NCI-H524 (cell line): ENCODE measurements at regions not wholly inside any gene's neighbourhood (a gene's known extent, or its start where the extent isn't known, plus 50 kb on each side); places are given as distances from the start of the nearest gene placed in this dataset.

Experiments used
- DNase-seq, 2 experiments: peaks; one replicate each; lab custom pipeline; 2025; lab: John Stamatoyannopoulos, UW

DNA sequence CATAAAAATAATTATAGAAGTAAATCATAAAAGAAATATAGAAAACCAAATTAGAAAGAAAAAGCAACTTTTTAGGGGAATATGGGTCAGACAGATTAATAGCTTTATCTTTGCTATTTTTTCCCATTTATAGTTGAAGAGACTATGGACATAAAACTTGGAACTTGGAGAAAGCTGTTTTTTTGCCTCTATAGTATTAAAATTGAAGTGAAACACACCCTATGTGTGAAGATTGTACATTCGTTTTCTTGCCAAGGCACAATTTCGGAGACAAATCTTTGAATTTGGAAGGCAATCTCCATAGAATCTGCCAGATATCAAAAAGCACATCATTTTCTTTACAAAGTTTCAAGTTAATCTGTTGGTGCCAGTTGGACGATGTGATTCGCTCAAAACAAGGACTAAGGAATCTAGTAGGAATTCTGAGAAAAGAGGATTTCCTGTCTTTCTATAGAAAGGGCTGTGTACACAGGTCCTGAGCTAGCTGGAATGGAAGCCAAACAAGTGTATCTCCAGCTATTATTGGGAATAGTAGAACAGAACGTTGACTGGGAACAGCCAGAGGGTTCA, 156.3 kb downstream of the SLC7A11 start:
- no peak for DNase-seq

DNA sequence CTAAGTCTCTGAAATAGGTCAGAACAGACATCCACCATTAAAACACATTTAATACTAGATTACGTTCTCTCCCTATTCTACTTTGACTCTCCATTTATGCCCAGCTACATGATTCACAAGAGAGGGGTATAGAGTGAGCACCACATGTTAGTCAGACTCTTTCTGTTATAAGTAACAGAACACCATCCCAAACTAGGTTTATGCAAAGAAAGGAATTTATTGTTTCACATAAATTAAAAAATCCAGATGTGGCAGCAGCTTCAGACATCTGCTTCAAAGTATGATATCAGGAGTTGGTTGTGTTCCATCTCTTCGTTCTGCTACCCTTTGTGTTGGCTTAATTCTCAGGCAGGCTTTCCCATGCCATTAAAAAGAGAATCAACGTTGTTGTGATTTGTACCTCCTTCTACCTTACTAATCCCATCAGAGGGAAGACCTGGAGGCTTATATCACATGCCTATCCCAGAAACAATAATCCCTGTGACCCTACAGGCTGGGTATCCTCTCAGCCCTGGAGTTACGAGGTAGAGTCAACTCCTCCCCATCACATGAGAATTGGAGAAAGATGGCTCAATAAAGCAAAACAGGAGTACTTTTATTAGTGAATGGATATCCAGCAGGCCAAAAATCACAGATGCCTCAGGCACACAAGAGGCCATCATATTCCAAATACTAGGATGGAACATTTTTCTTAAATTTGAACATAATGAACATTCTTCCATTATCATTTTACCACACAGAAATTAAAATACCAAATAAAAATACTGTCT, 163.2 kb downstream of the SLC7A11 start:
- DNase-seq = no peak

DNA sequence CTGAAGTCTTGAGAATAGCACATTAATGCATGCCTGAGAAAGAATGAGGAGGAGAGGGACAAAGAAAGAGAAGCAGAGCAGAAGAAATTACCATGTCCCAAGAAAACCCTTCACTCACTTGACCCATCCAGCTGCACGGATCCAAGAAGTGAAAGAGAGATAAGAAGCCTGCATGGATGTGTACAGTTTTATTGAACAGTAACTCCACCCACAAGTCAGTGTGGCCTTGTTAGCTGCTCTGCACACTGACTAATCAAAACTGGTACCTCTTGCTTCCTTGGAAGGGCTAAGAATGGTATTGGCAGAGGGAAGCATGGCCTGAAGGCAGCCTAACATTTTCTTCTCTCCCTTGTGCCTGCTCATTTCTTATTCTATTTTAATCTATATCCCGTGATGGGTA, 163.9 kb downstream of the SLC7A11 start:
- DNase-seq = no peak

DNA sequence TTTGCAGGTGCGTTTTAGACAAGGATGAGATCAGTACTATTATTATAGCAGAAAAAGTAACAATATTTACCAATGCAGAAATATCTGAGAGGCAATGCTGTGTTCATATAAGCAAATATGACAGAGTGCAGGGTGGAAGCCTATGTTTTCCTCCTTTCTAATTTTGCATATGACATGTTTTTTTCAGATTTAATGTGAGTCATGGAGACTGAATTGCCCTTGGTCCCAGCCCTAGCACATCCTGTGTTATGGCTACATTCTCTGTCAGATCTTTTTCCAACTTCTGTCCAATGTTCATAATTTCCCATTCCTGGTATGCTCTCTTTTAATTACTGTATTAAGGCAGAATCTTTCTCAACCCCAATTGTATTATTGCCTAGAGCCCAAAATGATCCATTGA, 165.6 kb downstream of the SLC7A11 start:
- no peak for DNase-seq

DNA sequence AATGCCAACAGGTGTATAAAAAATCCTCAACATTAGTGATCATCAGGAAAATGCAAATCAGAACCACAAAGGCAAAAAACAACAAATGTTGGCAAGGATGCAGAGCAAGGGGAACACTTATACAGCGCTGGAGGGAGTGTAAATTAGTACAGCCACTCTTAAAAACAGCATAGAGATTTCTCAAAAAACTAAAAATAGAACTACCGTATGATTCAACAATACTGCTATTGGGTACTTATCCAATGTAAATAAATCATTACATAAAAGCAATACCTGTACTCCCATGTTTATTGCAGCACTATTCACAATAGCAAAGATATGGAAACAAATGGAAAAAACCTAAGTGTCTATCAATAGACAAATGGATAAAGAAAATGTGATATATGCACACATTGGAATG, 171.3 kb downstream of the SLC7A11 start:
- DNase-seq = no peak

DNA sequence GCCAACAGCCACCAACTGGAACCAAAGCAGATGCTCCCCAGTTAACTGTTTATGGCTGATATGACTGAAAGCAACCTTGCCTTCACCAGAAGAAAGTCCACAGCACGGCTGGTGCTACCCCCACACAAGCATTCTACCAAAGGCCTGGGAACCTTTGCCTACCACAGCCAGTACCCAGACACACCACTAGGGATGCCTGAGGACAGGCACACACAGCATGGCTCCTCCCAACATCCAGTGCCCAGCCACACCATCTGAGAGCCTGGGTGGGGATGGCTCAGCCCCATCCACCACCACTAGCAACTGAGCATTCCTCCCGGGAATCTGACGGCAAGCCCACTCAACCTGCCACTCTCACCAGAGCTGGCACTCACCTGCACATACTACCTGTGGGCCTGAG, 178.6 kb downstream of the SLC7A11 start:
- DNase-seq = no peak

DNA sequence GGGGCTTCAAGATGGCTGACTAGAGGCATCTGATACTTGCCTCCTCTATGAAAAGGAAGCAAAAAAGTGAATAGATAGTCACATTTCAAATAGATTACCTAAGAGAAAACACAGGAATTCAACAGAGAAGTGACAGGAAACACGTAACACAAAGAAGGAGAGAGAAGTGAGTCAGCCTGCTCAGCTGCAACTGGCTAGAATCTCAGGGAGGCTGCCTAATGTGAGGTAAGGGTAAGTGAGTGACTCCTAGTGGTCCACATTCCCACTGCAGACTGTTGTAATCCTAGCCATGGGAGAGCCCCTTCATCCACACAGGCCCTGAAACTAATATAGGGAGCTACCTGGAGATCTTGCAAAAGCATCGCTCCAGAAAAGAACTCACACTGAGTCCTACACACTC, 179.2 kb downstream of the SLC7A11 start:
- no peak for DNase-seq

DNA sequence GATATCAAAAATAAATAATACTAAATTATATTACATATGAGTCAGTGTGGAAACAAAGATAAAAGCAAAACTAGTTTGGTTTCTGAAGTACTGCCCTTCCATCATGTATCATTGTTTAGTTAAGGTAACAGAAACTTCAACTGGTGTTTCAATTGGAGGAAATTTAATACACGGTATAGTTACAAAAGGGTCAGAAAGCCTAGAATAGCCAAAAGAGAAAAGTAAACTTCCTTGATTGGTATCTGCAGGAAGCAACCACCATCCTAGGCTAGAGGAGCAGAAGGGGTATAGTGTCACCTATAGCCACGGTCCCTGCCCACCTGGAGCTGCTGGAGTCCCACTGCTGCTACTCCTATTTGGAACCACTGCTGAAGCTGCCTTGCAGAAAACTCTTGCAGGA, 185.6 kb downstream of the SLC7A11 start:
- no peak for DNase-seq

DNA sequence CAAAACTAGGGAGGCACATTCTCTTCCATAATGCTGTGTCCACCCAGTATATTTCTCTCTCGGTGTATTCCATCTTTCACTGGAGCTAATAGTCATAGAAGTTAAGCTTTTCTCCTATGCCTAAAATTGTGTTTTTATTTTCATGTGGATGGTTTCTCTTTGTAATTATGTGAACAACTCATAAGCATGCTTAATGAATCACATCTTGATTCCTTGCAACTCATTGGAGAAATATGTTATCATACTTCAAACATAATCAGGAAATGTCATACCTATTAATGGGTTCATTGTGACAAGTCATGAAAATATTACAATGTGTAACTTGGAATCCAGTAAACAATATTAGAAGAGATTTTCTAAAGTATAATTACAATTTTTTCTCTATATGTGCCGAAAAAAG, 186.3 kb downstream of the SLC7A11 start:
- no peak for DNase-seq

DNA sequence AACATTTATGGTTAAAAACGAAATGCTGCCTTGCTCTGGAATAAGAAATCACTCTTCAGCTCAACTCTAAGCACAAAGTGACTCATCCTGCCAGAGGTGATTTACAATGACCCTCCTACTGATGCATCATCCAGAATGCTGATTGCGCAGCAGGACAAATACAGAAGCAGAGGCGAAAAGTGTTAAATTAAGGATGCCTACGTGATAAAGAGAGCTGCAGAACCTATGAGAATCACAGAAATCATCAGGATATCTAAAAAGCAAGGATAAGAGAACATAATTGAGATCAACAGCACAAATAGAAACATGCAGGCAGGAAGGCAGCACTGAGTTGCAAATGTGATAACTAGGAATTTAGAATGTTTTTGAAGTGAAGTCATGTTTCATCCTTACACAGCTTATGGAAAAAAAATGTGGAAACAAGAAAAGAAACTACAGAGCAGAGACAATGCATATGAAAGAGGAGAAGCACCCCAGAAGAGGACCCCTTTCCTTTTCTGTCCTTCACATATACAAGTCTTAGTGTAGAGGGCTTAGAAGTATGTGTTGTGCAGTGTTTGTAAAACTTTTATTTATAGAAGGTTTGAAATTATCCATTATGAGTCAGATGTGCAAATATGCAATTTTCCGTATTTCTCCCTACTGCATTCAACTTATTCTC, 188.4 kb downstream of the SLC7A11 start:
- no peak for DNase-seq

DNA sequence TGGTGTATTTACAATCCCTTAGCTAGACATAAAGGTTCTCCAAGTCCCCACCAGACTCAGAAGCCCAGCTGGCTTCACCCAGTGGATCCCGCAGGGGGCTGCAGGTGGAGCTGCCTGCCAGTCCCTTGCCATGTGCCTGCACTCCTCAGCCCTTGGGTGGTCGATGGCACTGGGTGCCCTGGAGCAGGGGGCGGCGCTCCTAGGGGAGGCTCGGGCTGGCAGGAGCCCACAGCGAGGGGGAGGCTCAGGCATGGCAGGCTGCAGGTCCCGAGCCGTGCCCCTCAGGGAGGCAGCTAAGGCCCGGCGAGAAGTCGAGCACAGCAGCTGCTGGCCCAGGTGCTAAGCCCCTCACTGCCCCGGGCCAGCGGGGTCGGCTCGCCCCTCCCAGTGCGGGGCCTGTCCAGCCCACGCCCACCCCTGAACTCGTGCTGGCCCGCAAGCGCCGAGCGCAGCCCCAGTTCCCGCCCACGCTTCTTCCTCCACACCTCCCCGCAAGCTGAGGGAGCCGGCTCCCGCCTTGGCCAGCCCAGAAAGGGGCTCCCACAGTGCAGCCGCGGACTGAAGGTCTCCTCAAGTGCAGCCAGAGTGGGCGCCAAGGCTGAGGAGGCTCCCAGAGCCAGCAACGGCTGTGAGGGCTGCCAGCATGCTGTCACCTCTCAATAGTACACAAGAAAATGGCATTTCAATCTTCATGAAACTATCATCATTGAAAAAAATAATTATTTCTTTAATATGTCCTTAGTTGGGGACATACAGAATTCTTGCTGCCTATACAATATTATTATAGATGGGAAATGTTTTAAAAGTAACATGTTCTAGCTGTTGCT, 189.1 kb downstream of the SLC7A11 start:
- DNase-seq = no peak

DNA sequence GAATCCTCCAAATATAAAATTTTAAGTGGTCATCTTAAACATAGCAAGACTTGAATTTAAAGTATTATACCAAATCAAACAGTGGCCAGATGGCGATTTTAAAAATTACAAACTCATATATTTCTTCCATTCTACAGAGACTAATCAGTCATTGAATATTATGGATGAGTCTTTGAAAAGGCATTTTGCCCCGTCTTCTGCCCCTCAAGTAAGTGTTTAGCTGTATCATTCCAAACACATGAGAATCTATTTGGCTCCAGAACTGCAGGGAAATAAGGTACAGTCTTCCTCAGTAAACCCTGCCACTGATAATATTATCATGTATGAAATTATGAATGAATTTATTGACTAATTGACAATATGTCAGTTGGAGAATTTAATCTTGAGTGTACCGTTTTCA, 191.0 kb downstream of the SLC7A11 start:
- DNase-seq = no peak

DNA sequence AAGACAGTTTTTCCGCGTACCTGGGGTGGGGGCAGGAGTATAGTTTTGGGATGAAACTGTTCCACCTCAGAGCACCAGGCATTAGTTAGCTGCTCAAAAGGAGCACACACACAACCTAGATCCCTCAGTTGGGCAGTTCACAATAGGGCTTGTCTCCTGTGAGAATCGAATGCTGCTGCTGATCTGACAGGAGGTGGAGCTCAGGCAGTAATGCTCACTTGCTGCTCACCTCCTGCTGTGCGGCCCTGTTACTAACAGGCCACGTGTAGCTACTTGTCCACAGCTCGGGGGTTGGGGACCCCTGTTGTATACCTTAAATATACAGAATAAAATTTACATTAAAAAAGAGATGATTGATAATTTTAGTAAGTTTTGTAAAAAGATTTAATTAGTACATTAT, 191.5 kb downstream of the SLC7A11 start:
- no peak for DNase-seq

DNA sequence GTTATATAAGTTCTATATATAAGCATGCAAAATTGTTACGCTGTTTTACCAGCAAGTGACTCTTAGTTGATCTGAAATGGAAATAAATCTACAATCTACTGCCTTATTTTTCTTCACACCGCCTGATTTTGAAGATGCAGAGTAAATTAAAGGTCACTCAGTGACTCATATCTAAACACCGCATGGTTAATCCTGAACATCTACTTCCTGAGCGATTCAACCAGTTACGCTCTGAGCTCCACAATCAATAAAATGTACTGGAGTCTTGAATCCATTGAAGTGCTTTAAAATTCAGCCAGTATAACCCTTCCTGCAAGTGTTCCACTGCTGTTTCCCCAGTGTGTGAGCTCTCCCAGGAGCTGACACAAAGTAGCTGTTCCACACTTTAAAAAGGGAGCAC, 192.8 kb downstream of the SLC7A11 start:
- DNase-seq = no peak

DNA sequence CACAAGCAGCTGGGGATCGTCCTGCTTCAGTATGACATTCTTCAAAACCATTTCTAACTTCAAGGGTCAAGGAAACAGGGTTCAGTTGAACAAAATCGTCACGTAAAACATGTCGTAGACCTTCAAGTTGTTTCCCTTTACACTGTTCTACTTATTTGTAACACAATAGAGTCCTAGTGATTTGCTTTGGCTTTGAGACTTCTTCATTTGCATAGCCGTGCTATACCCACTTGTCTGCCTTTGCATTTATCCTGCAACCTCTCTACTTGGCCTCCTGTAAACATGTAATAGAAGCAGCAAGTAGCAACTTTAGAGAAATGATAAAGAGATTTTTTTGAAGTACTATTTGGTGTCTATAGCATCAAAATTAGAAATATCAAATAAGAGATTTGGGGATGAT, 194.9 kb downstream of the SLC7A11 start:
- DNase-seq = no peak

DNA sequence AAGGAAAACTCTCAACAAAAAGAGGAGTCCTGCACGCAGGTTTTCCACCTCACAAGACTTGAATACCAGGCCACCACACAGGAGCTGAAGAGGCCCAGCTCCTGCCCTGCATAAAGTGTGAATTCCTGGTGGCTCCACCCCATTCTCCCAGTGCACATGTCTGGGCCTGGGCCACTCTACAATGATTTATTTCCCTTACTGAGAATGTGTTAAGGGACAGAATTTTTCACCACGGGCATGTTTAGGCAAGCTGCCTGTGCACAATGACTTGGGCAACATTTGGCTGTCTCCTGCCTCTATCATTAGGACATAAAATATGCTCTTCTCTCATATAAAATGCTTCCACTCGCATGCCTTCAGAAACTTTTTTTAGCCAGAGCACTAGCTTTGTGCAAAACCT, 197.1 kb downstream of the SLC7A11 start:
- no peak for DNase-seq

DNA sequence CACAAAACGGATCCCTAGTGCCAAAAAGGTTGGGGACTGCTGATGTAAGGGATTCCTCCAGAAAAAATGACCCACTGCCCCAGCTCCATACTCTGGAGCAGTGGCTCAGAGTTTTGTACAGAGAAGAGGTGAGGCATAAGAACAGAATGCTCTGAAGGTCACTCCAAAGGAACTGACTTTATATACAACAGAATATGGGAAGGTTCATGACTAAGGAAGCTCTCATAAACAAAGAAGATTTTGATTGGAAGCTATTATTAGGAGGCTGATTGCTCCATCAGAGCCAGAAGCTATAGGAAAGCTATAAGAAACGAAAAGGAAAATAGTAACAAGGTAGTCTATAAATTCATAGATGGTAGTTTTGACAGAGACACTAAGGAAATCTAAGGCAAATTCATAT, 203.1 kb downstream of the SLC7A11 start:
- DNase-seq = no peak

DNA sequence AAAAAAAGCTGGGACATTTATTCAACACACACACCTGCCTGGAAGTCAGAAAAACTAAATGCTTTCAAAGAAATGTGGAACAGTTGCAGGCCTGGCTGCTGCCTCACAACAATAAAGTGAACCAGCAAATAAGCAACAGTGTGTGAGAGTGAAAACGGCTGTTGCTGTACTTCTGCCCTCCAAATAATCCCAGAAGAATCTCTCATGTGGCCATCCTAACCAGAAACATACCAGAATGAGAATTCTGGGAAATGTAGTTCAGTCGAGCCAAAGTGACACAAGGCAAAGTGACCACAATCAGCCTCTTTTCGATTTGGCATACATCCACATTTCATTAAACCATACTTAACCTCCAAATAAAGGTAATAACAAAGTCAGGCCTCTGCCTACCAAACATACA, 204.5 kb downstream of the SLC7A11 start:
- no peak for DNase-seq

DNA sequence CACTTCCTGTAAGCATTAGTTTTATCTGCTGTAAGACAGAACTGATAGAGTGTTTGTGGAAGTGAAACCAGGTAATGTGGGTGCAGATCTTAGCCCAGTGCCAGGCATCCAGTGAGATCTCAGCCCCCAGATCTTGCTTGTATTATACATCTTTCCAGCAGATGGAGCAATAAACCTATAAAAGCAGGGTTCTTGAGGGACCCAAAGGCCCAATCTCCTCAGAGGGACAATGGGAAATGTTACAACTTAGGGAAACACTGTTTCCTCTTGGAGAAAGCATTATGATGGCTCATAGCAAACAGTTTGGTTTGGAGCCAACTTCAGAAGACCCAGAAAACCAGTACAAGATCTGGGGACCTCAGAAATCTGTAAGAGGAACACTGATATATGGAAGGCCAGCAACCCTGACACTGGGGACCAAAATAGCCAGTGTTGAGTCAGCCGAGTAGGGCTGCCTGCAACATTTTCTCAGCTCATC, 206.3 kb downstream of the SLC7A11 start:
- DNase-seq = peak in 1 of 2 experiments; percentile 30

DNA sequence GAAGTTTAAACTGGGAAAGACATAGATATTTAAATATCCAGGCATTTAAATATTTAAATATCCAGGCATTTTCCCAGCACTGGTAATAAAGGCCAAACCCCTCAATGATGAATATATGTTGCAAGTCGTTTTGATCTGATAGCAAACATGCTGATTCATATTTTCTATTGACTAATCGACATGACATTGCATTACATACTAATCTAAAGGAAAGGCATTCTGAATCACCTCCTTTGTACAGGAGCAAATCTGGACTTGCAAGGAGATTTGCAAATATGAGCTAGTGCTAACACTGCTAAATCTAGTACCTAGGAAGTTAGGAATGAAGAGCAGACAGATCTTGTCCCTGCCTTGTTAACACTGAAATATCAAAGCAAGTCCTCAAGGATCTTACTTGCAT, 207.3 kb downstream of the SLC7A11 start:
- no peak for DNase-seq

DNA sequence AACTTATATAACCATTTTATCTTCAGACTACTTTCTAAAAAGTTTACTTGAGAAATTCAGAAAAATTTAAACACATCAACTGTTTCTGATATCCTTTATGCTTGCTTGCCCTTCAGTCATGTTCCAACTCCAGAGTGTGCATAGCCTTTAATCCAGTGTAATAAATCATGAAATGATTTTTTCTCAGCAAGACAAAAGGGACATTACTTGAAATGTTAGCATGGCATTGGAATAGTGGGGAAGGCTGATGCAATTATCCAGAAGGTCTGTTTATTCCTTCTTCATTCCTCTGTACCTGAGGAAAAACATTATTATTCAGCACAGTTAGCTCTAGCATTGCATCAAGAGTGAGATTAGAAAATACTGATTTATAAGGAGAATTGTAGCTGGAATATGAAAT, 209.9 kb downstream of the SLC7A11 start:
- no peak for DNase-seq

DNA sequence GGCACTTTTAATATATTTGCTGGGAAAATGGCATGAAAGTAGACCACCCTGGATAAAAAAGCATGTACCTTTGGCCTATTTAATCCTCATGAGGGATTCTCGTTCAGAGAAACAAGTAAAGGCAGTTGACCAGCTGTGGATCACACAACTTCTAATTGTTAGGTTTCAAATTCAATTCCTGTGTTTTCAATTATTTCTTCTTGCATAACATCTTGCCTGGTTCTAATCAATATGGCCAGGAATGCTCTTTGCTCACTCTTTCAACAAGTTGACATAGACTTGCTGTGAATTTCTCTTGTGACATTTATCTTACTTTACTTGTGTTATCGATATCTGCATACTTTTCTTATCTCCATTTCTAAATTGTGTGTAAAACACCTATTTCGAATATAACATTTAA, 211.8 kb downstream of the SLC7A11 start:
- no peak for DNase-seq

DNA sequence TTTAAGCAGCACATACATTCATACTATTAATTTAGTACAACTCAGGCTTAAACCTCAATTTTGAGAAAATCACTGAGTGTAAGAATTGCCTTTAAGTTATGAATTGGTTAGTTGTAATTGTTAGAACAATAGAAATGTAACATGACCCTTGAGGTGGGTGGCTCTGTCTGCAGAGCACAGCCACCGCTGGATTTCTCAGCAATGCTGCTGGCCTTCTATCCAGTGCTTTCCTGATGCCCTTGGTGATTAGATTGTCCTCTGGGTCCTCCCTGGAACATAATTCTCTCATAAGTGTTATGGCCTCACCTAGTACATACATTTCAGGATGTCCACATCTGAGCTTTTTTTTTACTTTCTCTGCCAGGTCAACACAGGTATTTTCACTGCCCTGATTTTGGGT, 213.2 kb downstream of the SLC7A11 start:
- no peak for DNase-seq
